ENCODE measurements at regions not wholly inside any gene's neighbourhood (a gene's known extent, or its start where the extent isn't known, plus 50 kb on each side); places are given as distances from the start of the nearest gene placed in this dataset.

DNA sequence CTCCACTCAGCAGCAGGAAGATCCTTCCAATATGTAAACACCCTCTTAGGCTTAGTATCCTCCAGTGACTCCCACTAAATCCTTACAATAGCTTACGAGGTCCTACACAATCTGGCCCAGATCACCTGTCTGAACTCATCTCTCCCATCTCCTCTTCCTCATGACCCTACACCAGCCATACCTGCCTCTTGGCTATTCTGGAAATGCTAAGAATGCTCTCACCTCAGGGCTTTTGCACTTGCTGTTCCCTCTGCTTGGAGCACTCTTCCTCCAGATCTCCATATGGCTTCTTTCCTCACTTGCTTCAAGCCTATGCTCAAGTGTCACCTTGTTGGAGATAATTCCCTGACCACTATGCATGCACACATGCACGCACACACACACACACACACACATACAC is 50.8 kb upstream of the FRMD4A start:
- no peak for TF ChIP-seq SMC3 (IDR thresholded peaks at IDR 0.05; ENCODE audit: low read depth, low read length)
- TF ChIP-seq, protein P1, sequence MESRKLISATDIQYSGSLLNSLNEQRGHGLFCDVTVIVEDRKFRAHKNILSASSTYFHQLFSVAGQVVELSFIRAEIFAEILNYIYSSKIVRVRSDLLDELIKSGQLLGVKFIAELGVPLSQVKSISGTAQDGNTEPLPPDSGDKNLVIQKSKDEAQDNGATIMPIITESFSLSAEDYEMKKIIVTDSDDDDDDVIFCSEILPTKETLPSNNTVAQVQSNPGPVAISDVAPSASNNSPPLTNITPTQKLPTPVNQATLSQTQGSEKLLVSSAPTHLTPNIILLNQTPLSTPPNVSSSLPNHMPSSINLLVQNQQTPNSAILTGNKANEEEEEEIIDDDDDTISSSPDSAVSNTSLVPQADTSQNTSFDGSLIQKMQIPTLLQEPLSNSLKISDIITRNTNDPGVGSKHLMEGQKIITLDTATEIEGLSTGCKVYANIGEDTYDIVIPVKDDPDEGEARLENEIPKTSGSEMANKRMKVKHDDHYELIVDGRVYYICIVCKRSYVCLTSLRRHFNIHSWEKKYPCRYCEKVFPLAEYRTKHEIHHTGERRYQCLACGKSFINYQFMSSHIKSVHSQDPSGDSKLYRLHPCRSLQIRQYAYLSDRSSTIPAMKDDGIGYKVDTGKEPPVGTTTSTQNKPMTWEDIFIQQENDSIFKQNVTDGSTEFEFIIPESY (IDR thresholded peaks at IDR 0.05; ENCODE audit: borderline replicate concordance, low read depth): no peak
- TF ChIP-seq, protein P2, sequence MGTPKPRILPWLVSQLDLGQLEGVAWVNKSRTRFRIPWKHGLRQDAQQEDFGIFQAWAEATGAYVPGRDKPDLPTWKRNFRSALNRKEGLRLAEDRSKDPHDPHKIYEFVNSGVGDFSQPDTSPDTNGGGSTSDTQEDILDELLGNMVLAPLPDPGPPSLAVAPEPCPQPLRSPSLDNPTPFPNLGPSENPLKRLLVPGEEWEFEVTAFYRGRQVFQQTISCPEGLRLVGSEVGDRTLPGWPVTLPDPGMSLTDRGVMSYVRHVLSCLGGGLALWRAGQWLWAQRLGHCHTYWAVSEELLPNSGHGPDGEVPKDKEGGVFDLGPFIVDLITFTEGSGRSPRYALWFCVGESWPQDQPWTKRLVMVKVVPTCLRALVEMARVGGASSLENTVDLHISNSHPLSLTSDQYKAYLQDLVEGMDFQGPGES (IDR thresholded peaks at IDR 0.05; ENCODE audit: low read depth, low read length): no peak
- TF ChIP-seq MEF2A (IDR thresholded peaks at IDR 0.05; ENCODE audit: borderline replicate concordance, low read depth): no peak
- TF ChIP-seq TEAD4 (IDR thresholded peaks at IDR 0.05; ENCODE audit: borderline replicate concordance, insufficient read depth): no peak
- TF ChIP-seq CHD2 (IDR thresholded peaks at IDR 0.05; ENCODE audit: low read length, partially characterized antibody): no peak
- no peak for TF ChIP-seq RAD21 (IDR thresholded peaks at IDR 0.05; ENCODE audit: low read length)
- no peak for TF ChIP-seq GABPA (IDR thresholded peaks at IDR 0.05; ENCODE audit: low read depth)
- TF ChIP-seq, protein P3, sequence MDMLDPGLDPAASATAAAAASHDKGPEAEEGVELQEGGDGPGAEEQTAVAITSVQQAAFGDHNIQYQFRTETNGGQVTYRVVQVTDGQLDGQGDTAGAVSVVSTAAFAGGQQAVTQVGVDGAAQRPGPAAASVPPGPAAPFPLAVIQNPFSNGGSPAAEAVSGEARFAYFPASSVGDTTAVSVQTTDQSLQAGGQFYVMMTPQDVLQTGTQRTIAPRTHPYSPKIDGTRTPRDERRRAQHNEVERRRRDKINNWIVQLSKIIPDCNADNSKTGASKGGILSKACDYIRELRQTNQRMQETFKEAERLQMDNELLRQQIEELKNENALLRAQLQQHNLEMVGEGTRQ (IDR thresholded peaks at IDR 0.05; ENCODE audit: borderline replicate concordance, low read depth, low read length): no peak
- TF ChIP-seq, protein P4, sequence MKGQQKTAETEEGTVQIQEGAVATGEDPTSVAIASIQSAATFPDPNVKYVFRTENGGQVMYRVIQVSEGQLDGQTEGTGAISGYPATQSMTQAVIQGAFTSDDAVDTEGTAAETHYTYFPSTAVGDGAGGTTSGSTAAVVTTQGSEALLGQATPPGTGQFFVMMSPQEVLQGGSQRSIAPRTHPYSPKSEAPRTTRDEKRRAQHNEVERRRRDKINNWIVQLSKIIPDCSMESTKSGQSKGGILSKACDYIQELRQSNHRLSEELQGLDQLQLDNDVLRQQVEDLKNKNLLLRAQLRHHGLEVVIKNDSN (IDR thresholded peaks at IDR 0.05; ENCODE audit: borderline replicate concordance, low read depth): no peak
- no peak for TF ChIP-seq YY1 (IDR thresholded peaks at IDR 0.05; ENCODE audit: low read depth)
- TF ChIP-seq, protein P5, sequence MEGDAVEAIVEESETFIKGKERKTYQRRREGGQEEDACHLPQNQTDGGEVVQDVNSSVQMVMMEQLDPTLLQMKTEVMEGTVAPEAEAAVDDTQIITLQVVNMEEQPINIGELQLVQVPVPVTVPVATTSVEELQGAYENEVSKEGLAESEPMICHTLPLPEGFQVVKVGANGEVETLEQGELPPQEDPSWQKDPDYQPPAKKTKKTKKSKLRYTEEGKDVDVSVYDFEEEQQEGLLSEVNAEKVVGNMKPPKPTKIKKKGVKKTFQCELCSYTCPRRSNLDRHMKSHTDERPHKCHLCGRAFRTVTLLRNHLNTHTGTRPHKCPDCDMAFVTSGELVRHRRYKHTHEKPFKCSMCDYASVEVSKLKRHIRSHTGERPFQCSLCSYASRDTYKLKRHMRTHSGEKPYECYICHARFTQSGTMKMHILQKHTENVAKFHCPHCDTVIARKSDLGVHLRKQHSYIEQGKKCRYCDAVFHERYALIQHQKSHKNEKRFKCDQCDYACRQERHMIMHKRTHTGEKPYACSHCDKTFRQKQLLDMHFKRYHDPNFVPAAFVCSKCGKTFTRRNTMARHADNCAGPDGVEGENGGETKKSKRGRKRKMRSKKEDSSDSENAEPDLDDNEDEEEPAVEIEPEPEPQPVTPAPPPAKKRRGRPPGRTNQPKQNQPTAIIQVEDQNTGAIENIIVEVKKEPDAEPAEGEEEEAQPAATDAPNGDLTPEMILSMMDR (IDR thresholded peaks at IDR 0.05): no peak
- TF ChIP-seq, protein P6, sequence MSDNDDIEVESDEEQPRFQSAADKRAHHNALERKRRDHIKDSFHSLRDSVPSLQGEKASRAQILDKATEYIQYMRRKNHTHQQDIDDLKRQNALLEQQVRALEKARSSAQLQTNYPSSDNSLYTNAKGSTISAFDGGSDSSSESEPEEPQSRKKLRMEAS (IDR thresholded peaks at IDR 0.05; ENCODE audit: low read depth): no peak
- TF ChIP-seq FOXM1 (IDR thresholded peaks at IDR 0.05; ENCODE audit: low read depth): no peak
- TF ChIP-seq RCOR1 (IDR thresholded peaks at IDR 0.05; ENCODE audit: low read length): no peak
- TF ChIP-seq EZH2phosphoT487 (IDR thresholded peaks at IDR 0.05; ENCODE audit: borderline replicate concordance, low read depth): no peak
- no peak for TF ChIP-seq SIN3A (IDR thresholded peaks at IDR 0.05; ENCODE audit: borderline replicate concordance, low read depth, low read length)
- Histone ChIP-seq H4K20me1 (ENCODE audit: insufficient read depth) (no peaks in the 10 kb centered on the region), H3K27ac (ENCODE audit: low read depth in 2 of 2, low read length in 1 of 2) (no peak overlapping the region), H3K27me3 (ENCODE audit: insufficient read depth) (peaks cover 9% of the 10 kb centered on the region; the same call in 1 of the 2 replicates), H3K4me2 (no peak overlapping the region), H3K9me2 (no peaks in the 10 kb centered on the region), H3K9ac (no peak overlapping the region), H3K36me3 (replicated peaks in 1 of 2; ENCODE audit: control insufficient read depth in 1 of 2, insufficient read depth in 2 of 2, low read length in 1 of 2) (no peaks in the 10 kb centered on the region), H3F3A (replicated peaks; ENCODE audit: insufficient read depth) (peaks cover 3% of the 10 kb centered on the region), H2AFZ (ENCODE audit: low read depth) (no peak overlapping the region), H3K4me3 (ENCODE audit: low read depth in 2 of 2, low read length in 1 of 2) (no peak overlapping the region), H3K79me2 (ENCODE audit: insufficient read depth) (no peaks in the 10 kb centered on the region), H3K9me3 (no peaks in the 10 kb centered on the region), H3K4me1 (ENCODE audit: control insufficient read depth in 1 of 2, insufficient read depth in 2 of 2, low read depth in 1 of 2, low read length in 1 of 2) (no peaks in the 10 kb centered on the region)
- ChIA-PET CTCF (no interaction called here), POLR2A (no interaction called here)
- WGBS (ENCODE audit: low lambda C conversion rate): 24% methylated on average over 2 of the region's 2 CpGs
- no peak for DNase-seq

All from SK-N-SH (cell line).